Spleen (tissue), 11 donors: ENCODE measurements at regions not wholly inside any gene's neighbourhood (a gene's known extent, or its start where the extent isn't known, plus 50 kb on each side); places are given as distances from the start of the nearest gene placed in this dataset.

Experiments used
- DNase-seq: peaks from one replicate; pipeline ENCODE4 v3.0.0-alpha.2; 2020
- H3K27ac ChIP-seq, 8 donors: fragments of 200-600 bp; sonication (generic) in 7 of 8; 1 replicate in 4 of 8; 2 replicates in 4 of 8; pipeline versions ENCODE4 v1.5.0 to v1.8.0; 2016 to 2021; ENCODE audit warnings: inconsistent platforms in 4 of 8, mild to moderate bottlenecking in 4 of 8, moderate library complexity in 1 of 8
- H3K27me3 ChIP-seq, 7 donors: fragments of 200-600 bp; sonication (generic) in 6 of 7; replicated peaks in 1 of 7; 1 replicate in 4 of 7; 2 replicates in 3 of 7; pipeline versions ENCODE4 v1.5.0 to v1.8.0; 2016 to 2021; ENCODE audit warnings: inconsistent platforms in 3 of 7, mild to moderate bottlenecking in 1 of 7
- H3K36me3 ChIP-seq, 6 donors: fragments of 200-600 bp; sonication (generic) in 5 of 6; 1 replicate in 4 of 6; 2 replicates in 2 of 6; pipeline versions ENCODE4 v1.5.0 to v1.8.0; 2016 to 2021; ENCODE audit warnings: inconsistent platforms in 2 of 6
- H3K4me1 ChIP-seq, 6 donors: fragments of 200-600 bp; sonication (generic) in 5 of 6; 1 replicate in 3 of 6; 2 replicates in 3 of 6; pipeline versions ENCODE4 v1.5.0 to v1.8.0; 2016 to 2021; ENCODE audit warnings: inconsistent platforms in 3 of 6
- H3K4me3 ChIP-seq, 8 donors: fragments of 200-600 bp; sonication (generic) in 7 of 8; 1 replicate in 4 of 8; 2 replicates in 4 of 8; pipeline versions ENCODE4 v1.5.0 to v1.8.0; 2016 to 2021; ENCODE audit warnings: inconsistent platforms in 4 of 8, mild to moderate bottlenecking in 4 of 8, moderate library complexity in 2 of 8
- H3K9me3 ChIP-seq, 8 donors: fragments of 200-600 bp; sonication (generic) in 7 of 8; 1 replicate in 4 of 8; 2 replicates in 4 of 8; pipeline versions ENCODE4 v1.5.0 to v1.8.0; 2016 to 2021; ENCODE audit warnings: inconsistent platforms in 4 of 8
- CTCF ChIP-seq, 11 experiments: fragments of 200-600 bp in 7 of 11; fragments of 450-650 bp in 4 of 11; sonication (generic) in 4 of 11; IDR thresholded peaks in 8 of 11; conservative IDR thresholded peaks in 3 of 11; 1 replicate in 7 of 11; 2 replicates in 4 of 11; pipeline versions ENCODE4 v1.4.0 to v1.8.0; 2016 to 2021; ENCODE audit warnings: antibody characterized with exemption in 11 of 11, inconsistent platforms in 4 of 11, mild to moderate bottlenecking in 1 of 11
- POLR2A ChIP-seq, 3 donors: fragments of 450-650 bp; IDR thresholded peaks; one replicate each; pipeline ENCODE4 v1.5.1; 2017; ENCODE audit warnings: antibody characterized with exemption in 3 of 3, mild to moderate bottlenecking in 1 of 3
- POLR2AphosphoS5 ChIP-seq, 3 donors: sonication (generic); formaldehyde crosslinking; IDR thresholded peaks; one replicate each; pipeline ENCODE4 v1.5.1; 2017; ENCODE audit warnings: antibody characterized with exemption in 3 of 3
- WGBS, 5 donors: extraction: QIAGEN DNeasy Blood & Tissue Kit in 3 of 5; methylation state at CpG; one replicate each; pipeline versions ENCODE4 v1.1.5 to v1.1.7; 2013 to 2018; 5-methylcytosine and 5-hydroxymethylcytosine counted together
- intact Hi-C: fragments of 100-400 bp; cut with DNase I; formaldehyde crosslinking; loops from one replicate; pipeline ENCODE4 v1.15.0; 2023; ENCODE audit warnings: low total_unique reads
- donor health status: healthy with polysubstance abuse.
- donor health status: DM: no; HTN: no; CAD: no; lungs with moderate emphysema.
- donor health status: DM: no; HTN: no; CAD: no.
- donor health status: Bipolar disorder and iron deficiency.
- donor health status: healthy.
- donor health status: DM: no; HTN: no; CAD: no.
- donor health status: DM: yes; HTN: yes; CAD: no.

GRCh38 chr21:21673959-21674358 is 675.8 kb downstream of the NCAM2 start:
- WGBS, 5 donors: 50 to 80% (median 64%) methylated on average over 1 of the region's 1 CpG
- Histone ChIP-seq H3K9me3 (peaks cover 0 to 45% (median 18%) of the 10 kb centered on the region in 8 donors), H3K27ac (no peak overlapping the region), H3K4me3 (no peak overlapping the region), H3K27me3 (no peaks in the 10 kb centered on the region), H3K36me3 (no peaks in the 10 kb centered on the region), H3K4me1 (no peaks in the 10 kb centered on the region)
- no peak for DNase-seq
- TF ChIP-seq CTCF (IDR thresholded peaks at IDR 0.05 in 8 of 11, conservative IDR thresholded peaks at IDR 0.05 in 3 of 11) (no peak), POLR2AphosphoS5 (IDR thresholded peaks at IDR 0.05) (no peak), POLR2A (IDR thresholded peaks at IDR 0.05) (no peak)
- intact Hi-C loops: no loop called here

- intact Hi-C loops: no loop called here
- Histone ChIP-seq H3K27ac (no peak overlapping the region), H3K4me1 (no peaks in the 10 kb centered on the region), H3K9me3 (peaks cover 0 to 46% (median 25%) of the 10 kb centered on the region in 8 donors), H3K4me3 (no peak overlapping the region), H3K27me3 (no peaks in the 10 kb centered on the region), H3K36me3 (no peaks in the 10 kb centered on the region)
- DNase-seq: no peak
- 66 to 78% (median 71%) methylated on average over 5 of the region's 5 CpGs for WGBS, 5 donors
- TF ChIP-seq POLR2A (IDR thresholded peaks at IDR 0.05) (no peak), POLR2AphosphoS5 (IDR thresholded peaks at IDR 0.05) (no peak), CTCF (IDR thresholded peaks at IDR 0.05 in 8 of 11, conservative IDR thresholded peaks at IDR 0.05 in 3 of 11) (no peak)
Observed at GRCh38 chr21:21675601-21676000, 677.4 kb downstream of the NCAM2 start.

- intact Hi-C loops: no loop called here
- H3K36me3 ChIP-seq: no peaks in the 10 kb centered on the region
- H3K27ac ChIP-seq: no peak overlapping the region
- no peak for DNase-seq
- no peaks in the 10 kb centered on the region for H3K27me3 ChIP-seq
- 65 to 89% (median 82%) methylated on average over 2 of the region's 2 CpGs for WGBS, 5 donors
- TF ChIP-seq POLR2AphosphoS5 (IDR thresholded peaks at IDR 0.05) (no peak), POLR2A (IDR thresholded peaks at IDR 0.05) (no peak)
- peaks cover 0 to 31% (median 11%) of the 10 kb centered on the region in 8 donors for H3K9me3 ChIP-seq
- no peaks in the 10 kb centered on the region for H3K4me1 ChIP-seq
- no peak overlapping the region for H3K4me3 ChIP-seq
Observed at GRCh38 chr21:21682172-21682571, 684.0 kb downstream of the NCAM2 start.

GRCh38 chr21:21688889-21689288 is 690.7 kb downstream of the NCAM2 start:
- intact Hi-C loops: no loop called here
- no peaks in the 10 kb centered on the region for H3K4me1 ChIP-seq
- DNase-seq: no peak

More at GRCh38 chr21:21688889-21689288, 690.7 kb downstream of the NCAM2 start:
- no peaks in the 10 kb centered on the region for H3K27me3 ChIP-seq
- TF ChIP-seq CTCF (IDR thresholded peaks at IDR 0.05 in 8 of 11, conservative IDR thresholded peaks at IDR 0.05 in 3 of 11): no peak
- no peak for TF ChIP-seq POLR2AphosphoS5 (IDR thresholded peaks at IDR 0.05)
- TF ChIP-seq POLR2A (IDR thresholded peaks at IDR 0.05): no peak
- no peak overlapping the region for H3K27ac ChIP-seq
- H3K9me3 ChIP-seq: no peaks in the 10 kb centered on the region
- no peaks in the 10 kb centered on the region for H3K36me3 ChIP-seq
- no peak overlapping the region for H3K4me3 ChIP-seq
- 62 to 72% (median 63%) methylated on average over 8 of the region's 8 CpGs for WGBS, 5 donors
